B cell (primary cell): ENCODE measurements at regions not wholly inside any gene's neighbourhood (a gene's known extent, or its start where the extent isn't known, plus 50 kb on each side); places are given as distances from the start of the nearest gene placed in this dataset.
A peak's percentile ranks its signal among the peaks of the same experiment; 100 is the strongest.

Experiments used
- ATAC-seq: fragments of 200-7000 bp; cut with Tn5 transposase; one replicate; pipeline ENCODE4 v1.10.0; 2021; ENCODE audit warnings: low read depth, mild to moderate bottlenecking, moderate number of reproducible peaks, moderate library complexity
- CTCF ChIA-PET: fragments of 350-600 bp; sonication (Branson Sonifier 250); formaldehyde crosslinking; loops from one replicate; lab custom pipeline; 2021; ENCODE audit warnings: antibody characterized with exemption, inconsistent platforms; lab: Charles Lee
- POLR2A ChIA-PET: fragments of 350-600 bp; sonication (Branson Sonifier 250); formaldehyde crosslinking; loops from one replicate; lab custom pipeline; 2021; ENCODE audit warnings: antibody characterized with exemption; lab: Charles Lee
- DNase-seq: peaks from one replicate; pipeline ENCODE4 v3.0.0; 2013
- H2AFZ ChIP-seq: 2 replicates; pipeline ENCODE4 v1.6.1; 2012; ENCODE audit warnings: mild to moderate bottlenecking, low read depth, low read length; ENCODE audit not compliant: insufficient read depth, poor library complexity, severe bottlenecking
- H3K27ac ChIP-seq, 2 donors: 1 replicate in 1 of 2; 2 replicates in 1 of 2; pipeline ENCODE4 v1.5.1; 2012 to 2013; ENCODE audit warnings: low read length in 2 of 2, mild to moderate bottlenecking in 2 of 2, moderate library complexity in 1 of 2
- H3K27me3 ChIP-seq, 4 experiments: fragments of 200-600 bp in 1 of 4; sonication (generic) in 1 of 4; replicated peaks in 1 of 4; 1 replicate in 2 of 4; 2 replicates in 2 of 4; pipeline versions ENCODE4 v1.6.1 to v1.7.0; 2013 to 2016; ENCODE audit warnings: low read length in 3 of 4, mild to moderate bottlenecking in 2 of 4, mixed read lengths in 1 of 4, moderate library complexity in 1 of 4; ENCODE audit not compliant: insufficient read depth in 4 of 4, control insufficient read depth in 3 of 4; ENCODE audit errors: control extremely low read depth in 1 of 4
- H3K36me3 ChIP-seq, 2 experiments: replicated peaks in 1 of 2; 1 replicate in 1 of 2; 2 replicates in 1 of 2; pipeline versions ENCODE4 v1.6.1 to v1.7.1; 2013; ENCODE audit warnings: low read length in 1 of 2; ENCODE audit not compliant: insufficient read depth in 2 of 2, control insufficient read depth in 1 of 2; ENCODE audit errors: control extremely low read depth in 1 of 2, extremely low read depth in 1 of 2
- H3K4me1 ChIP-seq, 2 donors: fragments of 200-600 bp in 1 of 2; sonication (generic) in 1 of 2; 1 replicate in 1 of 2; 2 replicates in 1 of 2; pipeline versions ENCODE4 v1.5.1 to v1.6.1; 2013 to 2017; ENCODE audit warnings: low read length in 2 of 2; ENCODE audit not compliant: control insufficient read depth in 2 of 2, insufficient read depth in 2 of 2
- H3K4me2 ChIP-seq: replicated peaks from 2 replicates; pipeline ENCODE3; 2012; ENCODE audit warnings: mild to moderate bottlenecking, low read depth, low read length; ENCODE audit not compliant: poor library complexity, severe bottlenecking
- H3K4me3 ChIP-seq, 5 experiments: fragments of 200-600 bp in 1 of 5; sonication (generic) in 1 of 5; 1 replicate in 3 of 5; 2 replicates in 2 of 5; pipeline versions ENCODE4 v1.5.1 to v1.7.0; 2011 to 2016; ENCODE audit warnings: low read length in 4 of 5, mild to moderate bottlenecking in 4 of 5, low read depth in 2 of 5, control low read depth in 1 of 5, moderate library complexity in 1 of 5; ENCODE audit not compliant: insufficient read depth in 1 of 5; ENCODE audit errors: control extremely low read depth in 1 of 5, extremely low read depth in 1 of 5
- H3K79me2 ChIP-seq: fragments of 200-600 bp; sonication (generic); one replicate; pipeline ENCODE4 v1.6.0; 2016; ENCODE audit warnings: low read length; ENCODE audit not compliant: control insufficient read depth, insufficient read depth
- H3K9ac ChIP-seq: fragments of 200-600 bp; sonication (generic); 2 replicates; pipeline ENCODE4 v1.6.1; 2017; ENCODE audit warnings: mild to moderate bottlenecking, low read length, moderate library complexity
- H3K9me3 ChIP-seq, 3 donors: one replicate each; pipeline versions ENCODE4 v1.6.1 to v1.7.1; 2013; ENCODE audit warnings: low read length in 2 of 3; ENCODE audit not compliant: control insufficient read depth in 2 of 3, insufficient read depth in 1 of 3; ENCODE audit errors: control extremely low read depth in 1 of 3
- H4K20me1 ChIP-seq: 2 replicates; pipeline ENCODE4 v1.6.0; 2012; ENCODE audit warnings: mild to moderate bottlenecking, low read length; ENCODE audit not compliant: insufficient read depth, control insufficient read depth, poor library complexity, severe bottlenecking
- H3K27ac Mint-ChIP-seq: one replicate; pipeline ENCODE4 v1.8.0; 2021; ENCODE audit warnings: mixed read lengths
- H3K27me3 Mint-ChIP-seq: one replicate; pipeline ENCODE4 v1.8.0; 2021; ENCODE audit warnings: mixed read lengths
- H3K4me1 Mint-ChIP-seq: one replicate; pipeline ENCODE4 v1.8.0; 2021; ENCODE audit warnings: mixed read lengths
- H3K4me3 Mint-ChIP-seq: one replicate; pipeline ENCODE4 v1.8.0; 2021; ENCODE audit warnings: mixed read lengths
- H3K9me3 Mint-ChIP-seq: one replicate; pipeline ENCODE4 v1.8.0; 2022; ENCODE audit warnings: mixed read lengths; ENCODE audit not compliant: insufficient read depth
- CTCF ChIP-seq: fragments of 200-600 bp; IDR thresholded peaks from one replicate; pipeline ENCODE4 v1.8.0; 2022; ENCODE audit warnings: antibody characterized with exemption, mild to moderate bottlenecking
- EZH2 ChIP-seq: IDR thresholded peaks from 2 replicates; pipeline ENCODE4 v1.6.1; 2012; ENCODE audit warnings: borderline replicate concordance, low read depth, mild to moderate bottlenecking, moderate library complexity, low read length; ENCODE audit not compliant: insufficient read depth, poor library complexity, severe bottlenecking
- WGBS: methylation state at CpG from one replicate; pipeline ENCODE4 v1.1.5; 2013; ENCODE audit warnings: missing lambda C conversion rate; ENCODE audit not compliant: insufficient coverage; 5-methylcytosine and 5-hydroxymethylcytosine counted together
- intact Hi-C: fragments of 100-400 bp; cut with micrococcal nuclease; formaldehyde crosslinking; loops from one replicate; pipeline ENCODE4 v1.10.0; 2022

- no peak for TF ChIP-seq EZH2
- no peak for TF ChIP-seq CTCF
- H3K36me3 ChIP-seq: no peaks in the 10 kb centered on the region
- no peaks in the 10 kb centered on the region for H3K79me2 ChIP-seq
- H3K9me3 Mint-ChIP-seq: no peaks in the 10 kb centered on the region
- H3K27ac Mint-ChIP-seq: no peak overlapping the region
- peaks cover 7% of the 10 kb centered on the region for H3K4me1 Mint-ChIP-seq
- intact Hi-C loops: no loop called here
- no peak overlapping the region for H3K4me3 Mint-ChIP-seq
- no peak overlapping the region for H3K27ac ChIP-seq
- ATAC-seq (peak; percentile 39), DNase-seq (peak; percentile 16)
- H2AFZ ChIP-seq: no peak overlapping the region
- no peak overlapping the region for H3K4me3 ChIP-seq
- H3K9me3 ChIP-seq: no peaks in the 10 kb centered on the region
- no peaks in the 10 kb centered on the region for H4K20me1 ChIP-seq
- peaks cover 3% of the 10 kb centered on the region for H3K27me3 Mint-ChIP-seq
- H3K27me3 ChIP-seq: no peaks in the 10 kb centered on the region
- ChIA-PET CTCF (no interaction called here), POLR2A (no interaction called here)
- no peak overlapping the region for H3K4me2 ChIP-seq
- peaks cover 0 to 4% of the 10 kb centered on the region in 2 donors for H3K4me1 ChIP-seq
- no peak overlapping the region for H3K9ac ChIP-seq
Measured at GRCh38 chr12:89200217-89200616, 152.1 kb downstream of the DUSP6 start.

GRCh38 chr12:89195470-89195869, 156.8 kb downstream of the DUSP6 start:
- Histone ChIP-seq H3K4me1 (peaks cover 0 to 2% of the 10 kb centered on the region in 2 donors), H3K27me3 (no peaks in the 10 kb centered on the region), H3K9ac (no peak overlapping the region), H3K79me2 (no peaks in the 10 kb centered on the region), H2AFZ (no peak overlapping the region), H3K4me2 (no peak overlapping the region), H3K36me3 (no peaks in the 10 kb centered on the region), H4K20me1 (no peaks in the 10 kb centered on the region), H3K27ac (no peak overlapping the region), H3K4me3 (no peak overlapping the region), H3K9me3 (peaks cover 0 to 5% (median 0%) of the 10 kb centered on the region in 3 donors)
- TF ChIP-seq EZH2 (no peak), CTCF (no peak)
- H3K27ac Mint-ChIP-seq: no peak overlapping the region
- H3K9me3 Mint-ChIP-seq: no peaks in the 10 kb centered on the region
- H3K27me3 Mint-ChIP-seq: no peaks in the 10 kb centered on the region
- H3K4me3 Mint-ChIP-seq: no peak overlapping the region
- POLR2A ChIA-PET: no interaction called here
- no peak for DNase-seq
- peaks cover 6% of the 10 kb centered on the region for H3K4me1 Mint-ChIP-seq
- WGBS: 96% methylated on average over 2 of the region's 2 CpGs
- intact Hi-C loops: no loop called here
- CTCF ChIA-PET: interaction anchor here (0.7 kb wide), 1 partner anchor 39 kb away, joined by 4 read pairs; no protein-coding TSS in a partner anchor
- no peak for ATAC-seq
